SU-DHL-6 (cell line): ENCODE measurements at regions not wholly inside any gene's neighbourhood (a gene's known extent, or its start where the extent isn't known, plus 50 kb on each side); places are given as distances from the start of the nearest gene placed in this dataset.

Experiments
- CTCF ChIP-seq: fragments of 200-600 bp; sonication (generic); IDR thresholded peaks from one replicate; pipeline ENCODE4 v1.5.1; 2017; ENCODE audit warnings: antibody characterized with exemption, mild to moderate bottlenecking, low read length, moderate library complexity; ENCODE audit not compliant: insufficient read depth, poor library complexity, severe bottlenecking
- EZH2phosphoT487 ChIP-seq: fragments of 200-600 bp; sonication (generic), shearing (Covaris generic); conservative IDR thresholded peaks from 2 replicates; pipeline ENCODE4 v1.6.1; 2018; ENCODE audit warnings: mild to moderate bottlenecking, antibody characterized with exemption, low read length, moderate library complexity, mixed read lengths

- no peak for TF ChIP-seq CTCF
- no peak for TF ChIP-seq EZH2phosphoT487
Measured at GRCh38 chr11:42114927-42115326, 655.5 kb upstream of the LRRC4C start.
